Lower leg skin (tissue), 4 donors: ENCODE measurements at regions not wholly inside any gene's neighbourhood (a gene's known extent, or its start where the extent isn't known, plus 50 kb on each side); places are given as distances from the start of the nearest gene placed in this dataset.

Experiments used
- DNase-seq, 2 donors: peaks; one replicate each; pipeline ENCODE4 v3.0.0-alpha.2; 2019; ENCODE audit warnings: low spot score in 2 of 2
- H3K4me3 ChIP-seq: fragments of 200-600 bp; sonication (generic); 2 replicates; pipeline ENCODE4 v1.5.1; 2017; ENCODE audit warnings: mild to moderate bottlenecking, low read depth; ENCODE audit not compliant: poor library complexity, severe bottlenecking
- POLR2A ChIP-seq, 2 donors: fragments of 450-650 bp; IDR thresholded peaks; one replicate each; pipeline ENCODE4 v1.6.1; 2016 to 2017; ENCODE audit warnings: antibody characterized with exemption in 2 of 2, mild to moderate bottlenecking in 1 of 2, moderate library complexity in 1 of 2
- WGBS, 2 donors: methylation state at CpG; one replicate each; pipeline ENCODE4 v1.1.5; 2018; 5-methylcytosine and 5-hydroxymethylcytosine counted together
- intact Hi-C: fragments of 100-400 bp; cut with DNase I; formaldehyde crosslinking; loops from one replicate; pipeline ENCODE4 v1.15.0; 2023; ENCODE audit warnings: low total_unique reads
- TF ChIP-seq, protein P1 (sequence below), 3 donors: fragments of 450-650 bp; IDR thresholded peaks; one replicate each; pipeline ENCODE4 v1.5.1; 2016; ENCODE audit warnings: antibody characterized with exemption in 3 of 3, mild to moderate bottlenecking in 3 of 3, moderate library complexity in 2 of 3

DNA sequence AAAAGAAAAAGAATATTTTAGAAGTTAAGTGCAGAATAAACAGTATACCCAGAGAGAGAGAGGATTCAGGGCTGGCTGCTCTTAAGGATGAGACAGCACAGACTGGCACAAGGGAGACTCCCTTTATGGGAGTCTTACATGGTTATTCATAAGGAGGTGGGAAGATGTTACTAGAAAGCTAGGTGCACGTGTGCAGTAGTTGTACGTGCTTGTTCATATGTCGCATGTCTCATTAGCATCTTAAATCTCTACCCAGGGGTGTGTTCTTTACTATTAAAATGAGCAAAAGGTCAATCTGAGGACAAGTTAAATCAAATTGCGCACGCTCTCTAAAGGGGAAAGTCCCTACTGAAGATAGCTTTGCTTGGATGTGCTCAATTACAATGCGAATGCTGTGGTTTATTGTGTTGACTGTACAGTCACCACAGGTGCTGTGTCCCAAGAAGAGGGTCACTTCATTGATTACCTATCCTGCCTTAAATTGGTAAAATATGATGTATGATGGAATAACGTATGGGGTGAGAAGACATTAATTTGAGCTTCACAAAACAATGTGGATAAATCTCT is 368.0 kb upstream of the SPHKAP start:
- TF ChIP-seq POLR2A (IDR thresholded peaks at IDR 0.05) = no peak
- TF ChIP-seq, protein P1, sequence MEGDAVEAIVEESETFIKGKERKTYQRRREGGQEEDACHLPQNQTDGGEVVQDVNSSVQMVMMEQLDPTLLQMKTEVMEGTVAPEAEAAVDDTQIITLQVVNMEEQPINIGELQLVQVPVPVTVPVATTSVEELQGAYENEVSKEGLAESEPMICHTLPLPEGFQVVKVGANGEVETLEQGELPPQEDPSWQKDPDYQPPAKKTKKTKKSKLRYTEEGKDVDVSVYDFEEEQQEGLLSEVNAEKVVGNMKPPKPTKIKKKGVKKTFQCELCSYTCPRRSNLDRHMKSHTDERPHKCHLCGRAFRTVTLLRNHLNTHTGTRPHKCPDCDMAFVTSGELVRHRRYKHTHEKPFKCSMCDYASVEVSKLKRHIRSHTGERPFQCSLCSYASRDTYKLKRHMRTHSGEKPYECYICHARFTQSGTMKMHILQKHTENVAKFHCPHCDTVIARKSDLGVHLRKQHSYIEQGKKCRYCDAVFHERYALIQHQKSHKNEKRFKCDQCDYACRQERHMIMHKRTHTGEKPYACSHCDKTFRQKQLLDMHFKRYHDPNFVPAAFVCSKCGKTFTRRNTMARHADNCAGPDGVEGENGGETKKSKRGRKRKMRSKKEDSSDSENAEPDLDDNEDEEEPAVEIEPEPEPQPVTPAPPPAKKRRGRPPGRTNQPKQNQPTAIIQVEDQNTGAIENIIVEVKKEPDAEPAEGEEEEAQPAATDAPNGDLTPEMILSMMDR (IDR thresholded peaks at IDR 0.05) = no peak
- intact Hi-C loops = no loop called here
- H3K4me3 ChIP-seq = no peak overlapping the region
- no peak for DNase-seq
- WGBS, 2 donors = 65 to 69% methylated on average over 7 of the region's 7 CpGs

DNA sequence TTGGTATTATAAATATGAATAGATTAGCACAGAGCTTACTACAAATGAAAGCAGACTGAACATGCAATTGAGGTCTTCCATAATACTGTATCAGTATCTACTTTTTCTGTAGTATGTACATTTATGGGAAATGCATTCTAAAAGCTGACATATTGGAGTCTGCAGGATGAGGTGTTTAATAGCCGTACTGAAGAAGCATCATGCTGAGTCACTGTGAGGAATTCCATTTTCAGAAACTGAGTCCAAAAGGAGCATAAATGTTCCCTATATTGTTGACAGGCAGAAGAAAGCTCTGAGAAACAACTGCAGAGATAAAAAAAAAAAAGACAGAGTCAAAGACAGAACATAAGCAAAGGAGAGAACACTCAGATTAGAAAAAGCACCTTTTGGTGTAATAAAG is 366.7 kb upstream of the SPHKAP start:
- no peak for TF ChIP-seq POLR2A (IDR thresholded peaks at IDR 0.05)
- TF ChIP-seq, protein P1 (IDR thresholded peaks at IDR 0.05) = no peak
- no peak for DNase-seq
- WGBS, 2 donors = 55 to 79% methylated on average over 1 of the region's 1 CpG
- intact Hi-C loops = no loop called here
- no peak overlapping the region for H3K4me3 ChIP-seq

GRCh38 chr2:228545748-228546145 is 364.3 kb upstream of the SPHKAP start:
- intact Hi-C loops = no loop called here
- no peak for TF ChIP-seq POLR2A (IDR thresholded peaks at IDR 0.05)
- TF ChIP-seq, protein P1 (IDR thresholded peaks at IDR 0.05) = no peak
- no peak for DNase-seq
- 42 to 49% methylated on average over 2 of the region's 2 CpGs for WGBS, 2 donors
- H3K4me3 ChIP-seq = no peak overlapping the region

GRCh38 chr2:228545041-228545747 is 363.7 kb upstream of the SPHKAP start:
- no peak for DNase-seq
- WGBS, 2 donors = 40 to 49% methylated on average over 4 of the region's 4 CpGs
- intact Hi-C loops = no loop called here
- TF ChIP-seq, protein P1 (IDR thresholded peaks at IDR 0.05) = no peak
- TF ChIP-seq POLR2A (IDR thresholded peaks at IDR 0.05) = no peak
- no peak overlapping the region for H3K4me3 ChIP-seq

DNA sequence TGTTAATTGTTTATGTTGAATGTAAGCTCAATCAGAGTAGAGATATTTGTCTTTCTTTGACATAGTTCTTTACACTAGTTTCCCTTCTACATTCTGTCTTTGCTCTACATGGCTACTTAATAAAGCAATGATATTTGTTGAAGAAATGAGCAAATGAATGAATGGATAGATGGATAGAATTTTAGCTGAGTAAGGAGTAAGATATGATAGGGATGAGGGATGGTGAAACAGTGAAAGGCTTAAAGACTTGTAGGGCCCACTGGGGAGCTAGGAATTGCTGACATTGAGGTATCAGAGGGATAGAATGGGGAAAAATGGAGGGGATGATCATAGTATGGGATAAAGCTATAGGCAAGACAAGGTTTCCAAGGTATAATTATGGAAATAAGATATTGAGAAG is 361.6 kb upstream of the SPHKAP start:
- DNase-seq = no peak
- intact Hi-C loops = no loop called here
- H3K4me3 ChIP-seq = no peak overlapping the region
- TF ChIP-seq, protein P1 (IDR thresholded peaks at IDR 0.05) = no peak
- no peak for TF ChIP-seq POLR2A (IDR thresholded peaks at IDR 0.05)

- no peak for TF ChIP-seq POLR2A (IDR thresholded peaks at IDR 0.05)
- TF ChIP-seq, protein P1 (IDR thresholded peaks at IDR 0.05) = no peak
- H3K4me3 ChIP-seq = no peak overlapping the region
- no peak for DNase-seq
- intact Hi-C loops = no loop called here
- WGBS, 2 donors = 87 to 89% methylated on average over 4 of the region's 4 CpGs
Measured at GRCh38 chr2:228542277-228542676, 360.8 kb upstream of the SPHKAP start.
